Adipocyte (in vitro differentiated cells): ENCODE measurements at regions not wholly inside any gene's neighbourhood (a gene's known extent, or its start where the extent isn't known, plus 50 kb on each side); places are given as distances from the start of the nearest gene placed in this dataset.
A peak's percentile ranks its signal among the peaks of the same experiment; 100 is the strongest.

Experiments
- DNase-seq: peaks from one replicate; pipeline ENCODE4 v3.0.0-alpha.2; 2015; ENCODE audit warnings: low read depth
- H3K27me3 ChIP-seq: replicated peaks from 2 replicates; pipeline ENCODE4 v1.7.0; 2013; ENCODE audit warnings: mild to moderate bottlenecking, low read length, moderate library complexity; ENCODE audit not compliant: control insufficient read depth, insufficient read depth
- H3K36me3 ChIP-seq: 2 replicates; pipeline ENCODE4 v1.7.0; 2013; ENCODE audit warnings: low read length, mild to moderate bottlenecking, moderate library complexity; ENCODE audit not compliant: control insufficient read depth, insufficient read depth, severe bottlenecking
- H3K4me1 ChIP-seq: 2 replicates; pipeline ENCODE4 v1.7.0; 2013; ENCODE audit warnings: mild to moderate bottlenecking, low read length, moderate library complexity; ENCODE audit not compliant: control insufficient read depth, insufficient read depth
- H3K4me3 ChIP-seq: 2 replicates; pipeline ENCODE4 v1.7.0; 2013; ENCODE audit warnings: mild to moderate bottlenecking, low read length, moderate library complexity
- H3K9ac ChIP-seq: 2 replicates; pipeline ENCODE4 v1.7.0; 2013; ENCODE audit warnings: mild to moderate bottlenecking, low read length, moderate library complexity
- H3K9me3 ChIP-seq: 2 replicates; pipeline ENCODE4 v1.7.0; 2013; ENCODE audit warnings: mild to moderate bottlenecking, low read length, moderate library complexity; ENCODE audit not compliant: control insufficient read depth

GRCh38 chr2:235411905-235412485, 81.8 kb upstream of the AGAP1 start:
- Histone ChIP-seq H3K4me1 (peaks cover 6% of the 10 kb centered on the region), H3K4me3 (no peak overlapping the region), H3K36me3 (no peaks in the 10 kb centered on the region), H3K9ac (no peak overlapping the region), H3K27me3 (no peaks in the 10 kb centered on the region), H3K9me3 (no peaks in the 10 kb centered on the region)
- DNase-seq, result no peak

GRCh38 chr2:235413064-235413463, 80.8 kb upstream of the AGAP1 start:
- Histone ChIP-seq H3K9ac (no peak overlapping the region), H3K4me3 (no peak overlapping the region), H3K9me3 (no peaks in the 10 kb centered on the region), H3K27me3 (no peaks in the 10 kb centered on the region), H3K36me3 (no peaks in the 10 kb centered on the region), H3K4me1 (peaks cover 10% of the 10 kb centered on the region)
- DNase-seq, result no peak

- Histone ChIP-seq H3K27me3 (no peaks in the 10 kb centered on the region), H3K9me3 (no peaks in the 10 kb centered on the region), H3K36me3 (no peaks in the 10 kb centered on the region), H3K9ac (no peak overlapping the region), H3K4me1 (peaks cover 14% of the 10 kb centered on the region), H3K4me3 (no peak overlapping the region)
- no peak for DNase-seq
Observed at GRCh38 chr2:235414422-235414821, 79.4 kb upstream of the AGAP1 start.

- Histone ChIP-seq H3K9ac (no peak overlapping the region), H3K4me3 (no peak overlapping the region), H3K4me1 (peaks cover 14% of the 10 kb centered on the region), H3K36me3 (no peaks in the 10 kb centered on the region), H3K9me3 (no peaks in the 10 kb centered on the region), H3K27me3 (no peaks in the 10 kb centered on the region)
- peak; percentile 34 for DNase-seq
Observed at GRCh38 chr2:235416858-235417499, 76.9 kb upstream of the AGAP1 start.

GRCh38 chr2:235418918-235419317, 74.9 kb upstream of the AGAP1 start:
- no peaks in the 10 kb centered on the region for H3K36me3 ChIP-seq
- no peak for DNase-seq
- peaks cover 1% of the 10 kb centered on the region for H3K9me3 ChIP-seq

GRCh38 chr2:235419996-235420395, 73.8 kb upstream of the AGAP1 start:
- DNase-seq, result no peak
- Histone ChIP-seq H3K9me3 (peaks cover 12% of the 10 kb centered on the region), H3K27me3 (no peaks in the 10 kb centered on the region), H3K36me3 (no peaks in the 10 kb centered on the region), H3K4me3 (no peak overlapping the region), H3K9ac (no peak overlapping the region), H3K4me1 (peaks cover 14% of the 10 kb centered on the region)

More at GRCh38 chr2:235418918-235419317, 74.9 kb upstream of the AGAP1 start:
- Histone ChIP-seq H3K9ac (no peak overlapping the region), H3K27me3 (no peaks in the 10 kb centered on the region), H3K4me3 (no peak overlapping the region), H3K4me1 (peaks cover 14% of the 10 kb centered on the region)

- H3K27me3 ChIP-seq, result no peaks in the 10 kb centered on the region
- H3K9ac ChIP-seq, result no peak overlapping the region
- H3K36me3 ChIP-seq, result no peaks in the 10 kb centered on the region
- peaks cover 14% of the 10 kb centered on the region for H3K4me1 ChIP-seq
- peaks cover 12% of the 10 kb centered on the region for H3K9me3 ChIP-seq
- no peak for DNase-seq
- no peak overlapping the region for H3K4me3 ChIP-seq
Observed at GRCh38 chr2:235421618-235422017, 72.2 kb upstream of the AGAP1 start.

GRCh38 chr2:235430366-235431083, 63.3 kb upstream of the AGAP1 start:
- no peak overlapping the region for H3K9ac ChIP-seq
- DNase-seq, result no peak
- no peaks in the 10 kb centered on the region for H3K9me3 ChIP-seq

GRCh38 chr2:235432741-235433520, 60.9 kb upstream of the AGAP1 start:
- peaks cover 15% of the 10 kb centered on the region for H3K4me1 ChIP-seq
- no peak overlapping the region for H3K4me3 ChIP-seq
- no peaks in the 10 kb centered on the region for H3K27me3 ChIP-seq
- H3K36me3 ChIP-seq, result no peaks in the 10 kb centered on the region
- DNase-seq, result no peak
- no peaks in the 10 kb centered on the region for H3K9me3 ChIP-seq
- H3K9ac ChIP-seq, result no peak overlapping the region

More at GRCh38 chr2:235430366-235431083, 63.3 kb upstream of the AGAP1 start:
- Histone ChIP-seq H3K4me3 (no peak overlapping the region), H3K4me1 (peaks cover 15% of the 10 kb centered on the region), H3K36me3 (no peaks in the 10 kb centered on the region), H3K27me3 (no peaks in the 10 kb centered on the region)

- Histone ChIP-seq H3K4me3 (no peak overlapping the region), H3K36me3 (no peaks in the 10 kb centered on the region), H3K9ac (no peak overlapping the region), H3K4me1 (peaks cover 15% of the 10 kb centered on the region), H3K9me3 (no peaks in the 10 kb centered on the region), H3K27me3 (no peaks in the 10 kb centered on the region)
- DNase-seq, result no peak
Observed at GRCh38 chr2:235433860-235434259, 60.0 kb upstream of the AGAP1 start.
